ENCODE measurements at regions not wholly inside any gene's neighbourhood (a gene's known extent, or its start where the extent isn't known, plus 50 kb on each side); places are given as distances from the start of the nearest gene placed in this dataset.

- TF ChIP-seq GABPA (IDR thresholded peaks at IDR 0.05 in 1 of 2, conservative IDR thresholded peaks at IDR 0.05 in 1 of 2) (no peak), NR2F2 (IDR thresholded peaks at IDR 0.05) (no peak), FOXA2 (IDR thresholded peaks at IDR 0.05) (no peak), HNF4A (conservative IDR thresholded peaks at IDR 0.05) (no peak), HNF4G (IDR thresholded peaks at IDR 0.05) (no peak)
Measured at GRCh38 chr9:129422843-129423192, 198.1 kb downstream of the C9orf50 start (continued).

GRCh38 chr9:129422032-129422842 lies 198.7 kb downstream of the C9orf50 start:
- DNase-seq (ENCODE audit: low spot score): no peak
- TF ChIP-seq NR2F2 (IDR thresholded peaks at IDR 0.05) (no peak), ZBTB33 (IDR thresholded peaks at IDR 0.05) (no peak), SP1 (IDR thresholded peaks at IDR 0.05) (no peak), EGR1 (IDR thresholded peaks at IDR 0.05; ENCODE audit: low read depth in 2 of 2) (no peak), ATF3 (IDR thresholded peaks at IDR 0.05) (no peak), REST (IDR thresholded peaks at IDR 0.05) (no peak), RAD21 (IDR thresholded peaks at IDR 0.05) (no peak), HNF4G (IDR thresholded peaks at IDR 0.05) (no peak), YY1 (IDR thresholded peaks at IDR 0.05) (no peak), MAX (IDR thresholded peaks at IDR 0.05) (no peak), FOXA2 (IDR thresholded peaks at IDR 0.05) (no peak), HNF4A (conservative IDR thresholded peaks at IDR 0.05) (no peak), RXRA (IDR thresholded peaks at IDR 0.05) (no peak), CTCF (IDR thresholded peaks at IDR 0.05; ENCODE audit: low read depth, low read length, missing input control) (no peak), GABPA (IDR thresholded peaks at IDR 0.05 in 1 of 2, conservative IDR thresholded peaks at IDR 0.05 in 1 of 2) (no peak)
- WGBS: 74% methylated on average over 11 of the region's 11 CpGs
- Histone ChIP-seq H3K4me3 (ENCODE audit: low read depth in 1 of 3, low read length in 3 of 3) (no peak overlapping the region), H3K27ac (ENCODE audit: low read depth in 1 of 2, low read length in 2 of 2) (no peak overlapping the region), H3K9ac (ENCODE audit: low read depth in 1 of 2, low read length in 2 of 2) (no peak overlapping the region), H3K4me1 (ENCODE audit: control insufficient read depth in 4 of 4, insufficient read depth in 4 of 4, low read length in 3 of 4) (no peaks in the 10 kb centered on the region), H3K9me3 (ENCODE audit: control insufficient read depth in 4 of 4, low read length in 3 of 4) (no peaks in the 10 kb centered on the region), H3K27me3 (ENCODE audit: control insufficient read depth in 4 of 4, insufficient read depth in 4 of 4, low read length in 3 of 4) (no peaks in the 10 kb centered on the region), H3K36me3 (ENCODE audit: control insufficient read depth in 4 of 4, insufficient read depth in 3 of 4, low read depth in 1 of 4, low read length in 3 of 4) (no peaks in the 10 kb centered on the region)
